ENCODE measurements at regions not wholly inside any gene's neighbourhood (a gene's known extent, or its start where the extent isn't known, plus 50 kb on each side); places are given as distances from the start of the nearest gene placed in this dataset.
"Not testable (repeated sequence)": the region's sequence is repeated elsewhere in the genome, so short reads cannot be mapped to it uniquely, and the experiment has no call there.

DNA sequence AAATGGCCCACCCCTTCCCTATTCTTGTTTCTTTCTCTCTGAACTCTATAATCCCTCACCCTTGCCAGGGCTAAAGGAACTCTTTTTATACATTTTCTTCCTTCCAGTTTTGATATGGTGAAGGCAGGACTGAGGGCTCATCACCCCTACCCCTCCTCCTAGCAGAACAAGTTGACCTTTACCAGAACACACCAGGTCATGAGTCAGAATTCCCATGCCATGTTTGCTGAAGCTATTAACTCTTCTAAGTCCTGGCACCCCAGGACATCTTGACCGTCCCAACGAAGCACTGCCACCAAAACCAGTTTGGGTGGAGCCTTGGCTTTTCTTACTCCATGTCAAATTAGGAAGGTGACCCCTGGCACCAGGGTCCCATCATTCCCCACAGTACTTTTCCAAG, 57.5 kb upstream of the DYNLT3 start:
- DNase-seq (ENCODE audit: low spot score) (no peak), ATAC-seq (peak; percentile 83)

DNA sequence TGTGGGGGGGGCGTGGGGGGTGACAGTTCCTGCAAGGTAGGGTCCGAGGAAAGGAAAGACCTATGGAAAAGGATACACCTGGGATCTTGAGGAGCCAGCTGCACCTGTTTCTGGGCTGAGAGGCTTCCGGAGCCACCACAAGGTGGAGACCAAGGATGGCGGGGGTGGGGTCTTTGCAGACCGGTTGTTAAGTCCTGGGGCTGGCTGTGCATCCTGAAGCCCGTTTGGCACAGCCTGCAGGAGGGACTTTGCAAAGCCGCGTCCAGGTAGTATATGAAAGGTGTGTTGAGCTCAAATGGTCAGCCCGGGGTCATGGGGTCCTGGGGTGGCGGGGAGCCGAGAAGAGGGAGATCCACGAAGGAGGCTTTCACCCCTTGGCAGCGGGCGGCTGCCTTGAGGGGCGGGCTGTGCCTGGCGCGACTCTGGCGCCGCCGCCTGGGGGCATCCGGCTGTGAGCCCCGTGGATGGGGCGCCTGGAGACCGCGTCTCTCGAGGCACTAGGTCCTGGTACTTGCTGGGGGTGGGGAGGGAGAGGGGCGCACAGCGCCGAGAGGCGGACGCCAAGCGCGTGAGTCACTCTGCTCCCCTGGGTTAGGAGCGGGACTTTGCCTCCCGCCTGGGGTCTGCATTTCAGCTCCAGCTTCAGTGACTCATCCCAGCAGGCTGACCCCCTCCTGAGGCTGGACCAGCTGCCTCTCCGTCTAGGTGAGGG, 58.2 kb upstream of the DYNLT3 start:
- ATAC-seq: peak; percentile 84
- peak; percentile 42 for DNase-seq (ENCODE audit: low spot score)

DNA sequence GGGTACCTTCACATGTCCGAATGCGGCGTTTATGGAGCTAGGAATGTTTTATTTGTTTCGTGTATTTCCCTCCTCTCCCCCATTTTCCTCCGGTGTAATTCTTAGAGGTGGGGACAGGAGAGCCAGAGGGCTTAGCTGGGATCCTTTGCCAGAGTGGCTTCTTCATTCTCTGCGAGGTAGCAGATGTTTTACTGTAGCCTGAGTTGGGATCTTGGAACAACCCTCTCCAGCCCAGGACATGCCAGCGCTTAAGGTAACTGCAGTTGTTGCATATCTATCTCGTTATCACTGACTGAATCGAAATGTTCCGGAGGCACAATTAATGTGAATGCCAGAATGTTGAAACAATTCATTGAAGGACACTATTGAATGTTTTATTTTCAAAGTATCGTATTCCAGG, 59.0 kb upstream of the DYNLT3 start:
- peak; percentile 64 for ATAC-seq
- no peak for DNase-seq (ENCODE audit: low spot score)

DNA sequence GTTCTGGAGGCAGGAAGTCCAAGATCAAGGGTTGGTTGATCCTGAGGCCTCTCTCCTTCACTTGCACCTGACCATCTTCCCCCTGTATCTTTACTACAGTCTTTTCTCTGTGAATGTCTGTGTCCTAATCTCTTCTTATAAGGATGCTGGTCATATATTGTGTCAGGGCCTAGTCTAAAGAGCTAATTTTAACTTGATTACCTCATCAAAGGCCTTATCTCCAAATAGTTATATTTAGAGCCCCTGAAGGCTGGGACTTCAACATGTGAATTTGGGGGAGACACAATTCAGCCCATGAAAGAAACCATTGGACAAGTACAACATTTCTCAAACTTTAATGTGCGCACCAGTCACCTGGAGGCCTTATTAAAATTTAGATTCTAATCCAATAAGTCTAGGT, 62.8 kb upstream of the DYNLT3 start:
- no peak for ATAC-seq
- no peak for DNase-seq (ENCODE audit: low spot score)

DNA sequence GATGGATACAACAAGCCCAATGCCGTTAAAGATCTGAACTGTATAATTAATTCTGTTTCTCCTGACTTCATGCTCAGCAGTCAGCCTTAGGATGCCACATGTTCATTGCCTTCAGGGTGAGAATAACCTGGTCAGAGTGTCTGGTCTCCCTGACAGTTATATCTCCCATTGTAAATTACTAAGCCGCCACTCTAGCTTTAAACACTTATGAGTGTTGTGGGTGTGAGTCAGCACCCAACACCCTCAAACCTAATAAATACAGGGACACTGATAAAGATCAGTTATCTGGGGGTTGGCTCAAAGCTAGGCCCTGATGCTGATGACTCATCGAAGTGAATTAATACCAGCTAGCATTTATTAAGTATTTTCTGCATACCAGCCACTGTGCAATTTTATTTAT, 64.9 kb upstream of the DYNLT3 start:
- DNase-seq (ENCODE audit: low spot score) (no peak), ATAC-seq (no peak)

DNA sequence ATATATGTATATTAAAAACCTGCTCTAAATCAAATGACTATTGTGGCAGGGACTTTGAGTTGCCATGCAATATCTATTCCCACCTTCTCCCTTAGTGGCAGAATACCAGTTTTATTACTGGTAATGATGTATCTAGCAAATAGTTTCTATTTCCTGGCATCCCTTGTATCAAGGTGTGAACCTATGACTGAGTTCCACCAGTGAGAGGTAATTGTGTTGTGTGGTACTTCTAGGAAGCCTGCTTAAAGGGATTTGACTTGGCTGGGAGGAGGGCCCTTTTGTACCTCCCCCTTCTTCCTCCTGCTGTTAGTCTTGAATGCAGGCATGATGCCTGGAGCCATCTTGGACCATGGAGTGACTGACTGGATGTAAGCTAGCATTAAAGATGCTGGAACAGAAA, 65.4 kb upstream of the DYNLT3 start:
- DNase-seq (ENCODE audit: low spot score) (no peak), ATAC-seq (no peak)

DNA sequence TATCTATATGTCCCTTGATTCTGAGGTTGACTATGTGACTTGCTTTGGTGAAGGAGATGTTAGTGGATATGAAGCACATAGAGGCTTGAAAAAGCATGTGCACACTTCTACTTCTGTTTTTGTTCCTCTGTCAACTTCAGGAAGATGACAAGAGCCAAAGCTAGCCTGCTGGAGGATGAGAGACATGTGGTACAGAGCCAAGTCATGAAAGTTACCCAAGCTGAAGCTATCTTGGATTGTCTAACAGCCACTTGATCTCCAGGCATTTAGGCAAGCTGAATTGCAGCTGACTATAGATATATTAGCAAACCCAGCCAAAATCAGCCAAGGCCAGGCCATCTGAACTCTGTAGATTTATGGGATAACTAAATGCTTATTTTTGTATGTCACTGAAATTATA, 70.8 kb upstream of the DYNLT3 start:
- no peak for ATAC-seq
- no peak for DNase-seq (ENCODE audit: low spot score)

DNA sequence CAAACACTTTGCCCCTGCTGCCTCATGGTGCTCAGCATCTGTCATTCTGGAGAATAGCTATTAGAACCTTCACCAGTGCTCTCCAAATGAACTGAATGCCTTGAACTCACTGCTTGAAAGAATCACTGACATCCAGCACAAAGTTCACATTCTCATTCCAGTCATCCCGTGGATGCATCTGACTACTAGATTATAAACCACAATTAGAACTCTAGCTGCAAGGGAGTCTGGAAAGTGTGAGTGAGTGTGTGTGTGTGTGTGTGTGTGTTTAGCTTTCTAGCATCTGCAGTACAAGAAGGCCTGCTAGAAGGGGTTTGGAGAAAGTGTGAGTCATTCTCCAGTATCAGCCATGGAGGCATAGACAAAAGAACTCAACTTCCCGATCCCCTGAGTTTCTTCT, 71.3 kb upstream of the DYNLT3 start:
- no peak for ATAC-seq
- DNase-seq (ENCODE audit: low spot score): no peak

DNA sequence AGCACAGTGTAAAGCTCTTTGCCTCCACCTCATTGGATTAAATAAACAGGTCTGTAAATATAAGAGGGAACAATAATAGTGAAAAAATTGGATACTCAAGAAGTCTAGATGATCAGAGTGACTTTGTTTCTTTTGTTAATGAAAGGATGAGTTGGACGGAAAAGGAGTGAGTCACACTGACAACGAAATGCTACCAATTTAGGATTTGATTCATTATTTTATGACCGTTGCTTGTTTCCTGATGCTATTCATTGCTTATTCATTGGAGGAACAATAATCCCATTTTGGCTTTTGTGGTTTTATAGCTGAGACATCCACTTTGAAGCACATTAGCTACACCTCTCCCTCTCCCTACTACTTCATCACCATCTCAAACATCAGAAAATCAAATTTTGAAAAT, 74.4 kb upstream of the DYNLT3 start:
- ATAC-seq: no peak
- no peak for DNase-seq (ENCODE audit: low spot score)

DNA sequence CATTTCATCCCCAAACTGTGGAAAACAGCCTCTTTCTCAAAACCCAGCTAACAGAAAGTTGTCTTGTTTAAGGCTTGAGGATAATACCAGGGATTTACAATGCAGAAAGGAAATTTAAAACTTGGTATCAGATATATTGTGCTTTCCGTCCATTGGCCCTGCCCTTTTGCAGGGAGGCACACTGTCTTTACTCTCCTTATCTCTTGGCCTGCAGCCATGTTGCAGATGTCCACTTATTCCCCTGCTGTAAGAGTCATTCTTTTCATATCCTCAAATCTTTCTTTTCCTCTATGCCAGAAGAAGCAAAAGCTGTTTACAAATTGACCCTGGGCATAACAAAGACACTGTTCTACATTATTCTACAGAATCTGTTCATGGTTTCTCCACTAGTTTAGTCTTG, 75.6 kb upstream of the DYNLT3 start:
- peak; percentile 70 for ATAC-seq
- DNase-seq (ENCODE audit: low spot score): no peak

DNA sequence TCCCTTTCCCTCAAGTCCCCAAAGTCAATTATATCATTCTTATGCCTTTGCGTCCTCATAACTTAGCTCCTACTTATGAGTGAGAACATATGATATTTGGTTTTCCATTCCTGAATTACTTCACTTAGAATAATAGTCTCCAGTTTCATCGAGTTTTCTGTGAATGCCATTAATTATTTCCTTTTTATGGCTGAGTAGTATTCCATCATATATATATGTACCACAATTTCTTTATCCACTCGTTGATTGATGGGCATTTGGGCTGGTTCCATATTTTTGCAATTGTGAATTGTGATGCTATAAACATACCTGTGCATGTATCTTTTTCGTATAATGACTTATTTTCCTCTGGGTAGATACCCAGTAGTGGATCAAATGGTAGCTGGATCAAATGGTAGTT, 78.4 kb upstream of the DYNLT3 start:
- ATAC-seq; DNase-seq (ENCODE audit: low spot score): not testable (repeated sequence)

DNA sequence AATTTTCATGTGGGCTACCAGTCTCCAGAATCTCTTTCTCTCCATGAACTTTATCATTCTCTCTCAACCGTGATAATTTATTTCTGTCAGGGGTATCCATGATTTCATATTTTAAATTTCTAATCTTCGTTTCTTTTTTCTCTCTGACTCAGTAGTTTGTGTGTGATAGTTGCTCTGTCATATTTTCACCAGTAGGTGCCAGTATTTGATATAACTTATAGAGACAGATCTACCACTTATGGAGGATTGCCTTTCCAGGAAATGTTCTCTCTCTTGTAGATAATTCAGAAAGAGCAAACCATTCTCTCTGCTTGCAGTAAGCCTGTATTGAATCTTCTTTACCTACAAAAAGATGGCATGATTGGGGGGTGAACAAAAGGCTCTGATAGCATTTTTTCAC, 79.3 kb upstream of the DYNLT3 start:
- no peak for DNase-seq (ENCODE audit: low spot score)
- peak; percentile 73 for ATAC-seq

DNA sequence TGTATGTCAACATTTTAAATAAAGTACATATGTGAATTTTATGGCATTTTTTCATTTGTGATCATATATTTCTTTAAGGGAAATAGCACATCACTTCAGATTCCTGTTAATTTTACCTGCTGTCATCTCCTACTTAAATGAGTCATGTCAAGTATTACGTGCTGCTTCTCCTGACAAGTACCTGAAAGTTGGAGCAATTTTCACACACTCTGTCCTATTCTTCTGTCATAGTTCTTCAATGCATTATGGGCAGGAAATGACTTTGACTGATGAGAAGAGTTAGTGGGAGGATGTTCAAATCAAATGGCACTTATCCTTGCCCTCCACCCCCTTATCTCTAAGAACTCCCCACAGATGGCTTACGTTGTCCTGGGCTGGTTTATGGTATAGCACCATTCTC, 64.2 kb upstream of the SYTL5 start:
- ATAC-seq (no peak), DNase-seq (ENCODE audit: low spot score) (no peak)

DNA sequence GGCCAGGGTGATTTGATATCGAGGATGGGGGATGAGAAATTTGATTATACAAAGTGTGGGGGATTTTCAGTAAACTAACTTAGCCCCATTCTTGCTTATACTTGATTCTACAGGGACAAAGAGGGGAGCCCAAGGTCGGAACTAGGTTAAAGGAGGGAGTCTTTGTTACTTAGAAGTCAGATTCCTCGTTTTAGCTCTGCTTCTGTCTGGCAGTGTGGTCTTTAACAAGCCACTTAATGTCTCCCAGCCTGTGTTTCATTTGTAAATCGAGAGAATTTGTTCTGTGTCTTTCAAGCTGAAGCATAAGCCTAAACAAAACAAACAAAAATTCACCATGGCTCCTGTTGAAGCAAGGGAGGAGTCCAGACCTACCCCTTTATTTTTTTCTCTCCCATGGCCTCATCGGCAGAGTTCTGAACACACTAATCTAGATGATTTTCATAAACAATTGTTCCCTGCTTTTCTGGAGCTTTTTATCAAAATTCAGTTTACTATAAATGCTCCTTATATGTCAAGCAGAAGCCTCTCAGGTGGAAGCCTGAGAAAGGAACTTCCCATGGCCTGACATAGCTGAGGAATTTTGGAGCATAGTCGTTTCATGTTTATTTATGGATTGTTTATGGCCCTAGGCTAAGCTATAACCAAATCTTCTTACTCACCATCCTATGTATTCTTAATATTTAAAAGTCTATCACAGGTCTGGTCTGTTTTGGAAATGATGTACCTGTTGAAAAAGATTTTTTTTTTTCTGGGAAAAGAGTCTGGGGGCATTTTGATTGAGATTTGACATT, 62.6 kb upstream of the SYTL5 start:
- DNase-seq (ENCODE audit: low spot score): no peak
- no peak for ATAC-seq

DNA sequence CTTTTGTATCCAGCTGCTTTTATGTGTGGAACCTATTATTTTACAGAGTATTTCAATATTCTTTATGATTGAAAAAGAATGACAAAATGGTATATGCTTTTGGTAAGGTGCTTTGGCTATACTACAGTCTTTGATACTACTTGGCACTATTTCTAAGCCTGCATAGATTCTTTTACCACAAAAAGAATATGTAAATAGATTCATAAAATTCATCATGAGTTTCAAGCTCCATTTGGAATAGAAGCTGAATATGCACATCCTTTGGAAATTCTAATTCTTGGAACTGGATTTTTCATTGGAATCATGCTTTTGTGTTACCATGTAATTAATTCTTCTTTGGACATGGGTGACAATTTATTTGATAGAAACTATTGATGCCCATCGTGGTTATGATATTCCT, 60.2 kb upstream of the SYTL5 start:
- no peak for ATAC-seq
- no peak for DNase-seq (ENCODE audit: low spot score)

DNA sequence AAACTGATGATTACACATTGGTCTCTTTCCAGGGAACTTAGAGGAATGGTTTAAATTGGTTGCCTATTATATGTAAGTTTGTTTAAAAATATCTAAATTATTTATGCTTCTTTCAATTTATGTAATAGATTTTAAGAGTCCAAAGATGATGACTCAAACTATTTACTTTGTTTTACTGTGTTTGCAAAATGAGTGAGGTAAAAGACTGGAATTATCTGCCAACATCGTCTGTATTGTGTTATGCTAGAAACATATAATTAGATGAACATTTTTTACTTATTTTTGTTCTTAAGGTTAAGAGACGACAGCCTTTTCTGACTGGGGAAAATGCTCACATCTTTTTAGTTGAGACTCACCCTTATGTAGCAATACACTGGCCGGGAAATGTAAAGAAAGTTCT, 51.1 kb upstream of the SYTL5 start:
- DNase-seq (ENCODE audit: low spot score) (no peak), ATAC-seq (no peak)

DNA sequence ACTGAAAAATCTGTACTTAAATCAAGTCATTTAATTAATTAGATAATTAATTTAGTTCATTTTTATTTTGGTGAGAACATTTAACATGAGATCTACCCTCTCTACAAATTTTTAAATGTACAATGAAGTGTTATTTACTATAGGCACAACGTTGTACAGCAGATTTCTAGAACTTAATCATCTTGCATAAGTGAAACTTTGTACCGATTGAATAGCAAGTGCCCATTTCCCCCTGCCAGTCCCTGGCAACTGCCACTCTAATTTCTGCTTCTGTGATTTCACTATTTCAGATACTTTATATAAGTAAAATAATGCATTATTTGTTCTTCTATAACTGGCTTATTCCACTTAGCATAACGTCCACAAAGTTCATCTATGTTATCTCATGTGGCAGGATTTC, 50.1 kb upstream of the SYTL5 start:
- ATAC-seq (peak; percentile 55), DNase-seq (ENCODE audit: low spot score) (no peak)

All from left lobe of liver (tissue), 2 donors.